ENCODE measurements at regions not wholly inside any gene's neighbourhood (a gene's known extent, or its start where the extent isn't known, plus 50 kb on each side); places are given as distances from the start of the nearest gene placed in this dataset.

- no peaks in the 10 kb centered on the region for H3K36me3 ChIP-seq
- peak; percentile 87 for DNase-seq
- H3K27me3 ChIP-seq (replicated peaks in 1 of 7) = no peaks in the 10 kb centered on the region
- peak overlapping the region in 2 of 8 donors; percentile 37 to 63 for H3K27ac ChIP-seq
- intact Hi-C loops (cut with DNase I; ENCODE audit: low total_unique reads) = no loop called here
- H3K9me3 ChIP-seq = peaks cover 0 to 3% (median 0%) of the 10 kb centered on the region in 8 donors
- TF ChIP-seq CTCF (IDR thresholded peaks at IDR 0.05 in 8 of 11, conservative IDR thresholded peaks at IDR 0.05 in 3 of 11) (no peak), POLR2AphosphoS5 (IDR thresholded peaks at IDR 0.05) (peak in 2 of 3 donors; percentile 23 to 58)
- WGBS, 5 donors = 51 to 70% (median 57%) methylated on average over 4 of the region's 4 CpGs
- H3K4me1 ChIP-seq = peaks cover 0 to 13% (median 0%) of the 10 kb centered on the region in 6 donors
- H3K4me3 ChIP-seq = no peak overlapping the region
These were observed 76.0 kb upstream of the ATP10A start for GRCh38 chr15:25939122-25939521.

- no peaks in the 10 kb centered on the region for H3K9me3 ChIP-seq
- H3K4me1 ChIP-seq = peaks cover 0 to 21% (median 2%) of the 10 kb centered on the region in 6 donors
- intact Hi-C loops (cut with DNase I; ENCODE audit: low total_unique reads) = no loop called here
- no peak overlapping the region for H3K27ac ChIP-seq
- no peak for DNase-seq
- no peaks in the 10 kb centered on the region for H3K36me3 ChIP-seq
- H3K27me3 ChIP-seq (replicated peaks in 1 of 7) = peaks cover 0 to 12% (median 0%) of the 10 kb centered on the region in 7 donors
- no peak overlapping the region for H3K4me3 ChIP-seq
- TF ChIP-seq POLR2AphosphoS5 (IDR thresholded peaks at IDR 0.05) (no peak), CTCF (IDR thresholded peaks at IDR 0.05 in 8 of 11, conservative IDR thresholded peaks at IDR 0.05 in 3 of 11) (no peak), POLR2A (IDR thresholded peaks at IDR 0.05) (no peak)
These were observed 74.7 kb upstream of the ATP10A start for GRCh38 chr15:25937796-25938195.

- peaks cover 0 to 21% (median 2%) of the 10 kb centered on the region in 6 donors for H3K4me1 ChIP-seq
- WGBS, 5 donors = 77 to 92% (median 87%) methylated on average over 7 of the region's 7 CpGs
- H3K9me3 ChIP-seq = peaks cover 0 to under 1% (median 0%) of the 10 kb centered on the region in 8 donors
- TF ChIP-seq CTCF (IDR thresholded peaks at IDR 0.05 in 8 of 11, conservative IDR thresholded peaks at IDR 0.05 in 3 of 11) (no peak), POLR2A (IDR thresholded peaks at IDR 0.05) (no peak), POLR2AphosphoS5 (IDR thresholded peaks at IDR 0.05) (no peak)
- no peaks in the 10 kb centered on the region for H3K36me3 ChIP-seq
- peaks cover 0 to 15% (median 0%) of the 10 kb centered on the region in 7 donors for H3K27me3 ChIP-seq (replicated peaks in 1 of 7)
- H3K4me3 ChIP-seq = no peak overlapping the region
- no peak overlapping the region for H3K27ac ChIP-seq
- intact Hi-C loops (cut with DNase I; ENCODE audit: low total_unique reads) = no loop called here
- no peak for DNase-seq
These were observed 72.9 kb upstream of the ATP10A start for GRCh38 chr15:25936004-25936403.

- Histone ChIP-seq H3K27ac (no peak overlapping the region), H3K9me3 (peaks cover 0 to 23% (median 13%) of the 10 kb centered on the region in 8 donors), H3K36me3 (no peaks in the 10 kb centered on the region), H3K27me3 (replicated peaks in 1 of 7) (peaks cover 0 to 18% (median 0%) of the 10 kb centered on the region in 7 donors), H3K4me3 (peak overlapping the region in 2 of 8 donors; percentile 18 to 55), H3K4me1 (peaks cover 0 to 12% (median 0%) of the 10 kb centered on the region in 6 donors)
- 11 to 12% (median 12%) methylated on average over 23 of the region's 23 CpGs for WGBS, 5 donors
- DNase-seq = peak; percentile 83
- intact Hi-C loops (cut with DNase I; ENCODE audit: low total_unique reads) = no loop called here
- TF ChIP-seq POLR2A (IDR thresholded peaks at IDR 0.05) = no peak
- no peak for TF ChIP-seq POLR2AphosphoS5 (IDR thresholded peaks at IDR 0.05)
- peak; percentile 29 to 68 (median 47) for TF ChIP-seq CTCF (IDR thresholded peaks at IDR 0.05 in 8 of 11, conservative IDR thresholded peaks at IDR 0.05 in 3 of 11)
These were observed 70.5 kb upstream of the ATP10A start for GRCh38 chr15:25933456-25934158.
